Activated CD4-positive, alpha-beta T cell treated with anti-CD3 and anti-CD28 coated beads, Interleukin-10, Interleukin-2, amounts not matched to agents 100 ng/mL and 50 ng/mL, durations not matched to agents 16 hours and 8 hours (primary cell): ENCODE measurements at regions not wholly inside any gene's neighbourhood (a gene's known extent, or its start where the extent isn't known, plus 50 kb on each side); places are given as distances from the start of the nearest gene placed in this dataset.
"Not testable (repeated sequence)": the region's sequence is repeated elsewhere in the genome, so short reads cannot be mapped to it uniquely, and the experiment has no call there.

Source experiments
- DNase-seq: peaks from one replicate; pipeline ENCODE4 v3.0.0-alpha.2; 2020

- no peak for DNase-seq
Observed at GRCh38 chr2:109669731-109670130, 55.6 kb downstream of the SOWAHC start.

DNA sequence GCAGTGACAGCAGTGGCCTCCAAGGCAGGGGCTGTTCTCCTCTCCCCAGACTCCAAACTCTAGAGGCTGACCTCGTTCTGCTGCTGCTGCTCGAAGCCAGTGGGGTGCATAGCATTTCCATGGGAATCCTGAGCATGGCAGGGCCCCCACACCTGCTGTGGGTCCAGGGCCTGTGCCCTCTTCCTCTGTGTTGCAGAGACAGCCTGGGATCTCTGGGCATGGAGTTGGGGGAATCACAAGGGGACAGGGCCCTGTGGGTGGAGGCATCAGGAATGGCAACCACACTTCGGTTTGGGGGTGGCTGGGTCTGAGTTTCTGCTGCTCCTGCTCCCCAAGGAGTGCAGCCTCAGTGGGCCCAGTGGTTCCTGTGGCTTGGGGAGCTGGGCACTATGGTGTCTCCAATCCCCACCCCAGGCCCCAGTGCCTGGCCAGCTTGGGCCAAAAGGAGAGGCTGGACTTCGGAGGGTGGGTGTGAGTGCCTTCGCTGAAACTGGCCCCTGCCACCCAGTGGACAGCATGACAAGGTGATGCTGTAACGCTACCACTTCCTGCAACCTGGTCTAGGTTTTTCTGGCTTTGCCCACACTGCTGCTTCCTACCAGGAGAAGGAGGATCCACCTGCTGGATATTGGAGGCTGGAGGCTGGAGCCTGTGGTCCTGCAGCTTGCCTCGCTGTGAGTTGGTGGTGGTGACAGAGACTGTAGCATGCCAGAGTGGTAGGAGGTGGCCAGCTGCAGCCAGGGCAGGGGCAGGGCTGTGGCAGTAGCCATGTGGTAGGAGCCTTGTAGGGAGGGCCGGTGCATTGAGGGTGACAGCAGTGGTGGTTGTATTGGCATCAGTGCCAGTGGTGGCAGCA is 56.6 kb downstream of the SOWAHC start:
- DNase-seq = no peak

DNA sequence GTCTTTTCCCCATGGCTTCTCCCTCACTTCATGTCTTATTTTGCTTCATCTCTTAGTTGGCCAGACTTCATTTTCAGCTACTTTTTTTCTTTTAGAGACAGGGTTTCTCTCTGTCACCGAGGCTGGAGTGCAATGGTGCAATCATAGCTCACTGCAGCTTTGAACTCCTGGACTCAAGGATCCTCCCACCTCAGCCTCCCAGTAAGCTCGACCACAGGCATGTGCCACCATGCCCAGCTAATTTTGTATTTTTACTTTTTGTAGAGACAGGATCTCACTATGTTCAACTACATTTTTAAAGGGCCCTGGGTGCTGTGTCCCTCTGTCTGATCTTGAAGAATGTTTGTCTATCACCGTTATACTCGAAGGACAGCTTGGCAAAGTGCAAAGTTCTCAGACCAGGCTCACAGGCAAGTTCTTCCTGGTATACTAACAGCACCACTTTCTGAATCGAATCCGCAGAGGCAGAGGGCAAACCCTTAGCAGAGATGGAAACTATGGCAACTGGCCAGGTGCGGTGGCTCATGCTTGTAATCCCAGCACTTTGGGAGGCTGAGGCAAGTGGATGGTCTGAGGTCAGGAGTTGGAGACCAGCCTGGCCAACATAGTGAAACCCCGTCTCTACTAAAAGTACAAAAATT is 60.9 kb downstream of the SOWAHC start:
- no peak for DNase-seq

- no peak for DNase-seq
Observed at GRCh38 chr2:109675666-109676345, 61.6 kb downstream of the SOWAHC start.

DNA sequence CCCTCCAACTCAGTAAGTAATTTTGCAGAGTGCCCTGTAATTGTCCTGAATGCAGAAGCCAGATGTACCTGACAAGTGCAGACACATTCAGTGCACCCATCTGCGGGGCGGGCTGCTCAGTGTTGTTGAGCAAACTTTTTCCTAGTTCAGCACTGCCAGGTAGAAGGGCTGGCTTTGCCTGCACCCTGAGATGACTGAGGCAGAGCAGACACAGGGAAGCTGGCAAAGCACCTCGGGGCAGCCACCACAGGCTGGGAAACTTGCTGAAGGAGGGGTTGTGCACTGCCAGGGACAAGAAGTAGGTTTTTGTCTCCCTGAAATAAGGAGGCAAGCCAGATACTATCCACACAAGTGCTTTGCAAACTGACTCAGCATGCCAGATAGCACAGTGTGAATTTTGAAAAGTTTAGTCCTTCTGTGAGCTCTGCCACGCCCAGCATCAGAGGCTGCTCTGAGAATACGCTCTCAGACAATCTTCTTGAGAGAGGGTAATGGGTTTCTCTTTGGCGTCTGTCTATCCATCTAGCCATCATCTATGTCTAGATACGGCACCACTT is 62.3 kb downstream of the SOWAHC start:
- no peak for DNase-seq

DNA sequence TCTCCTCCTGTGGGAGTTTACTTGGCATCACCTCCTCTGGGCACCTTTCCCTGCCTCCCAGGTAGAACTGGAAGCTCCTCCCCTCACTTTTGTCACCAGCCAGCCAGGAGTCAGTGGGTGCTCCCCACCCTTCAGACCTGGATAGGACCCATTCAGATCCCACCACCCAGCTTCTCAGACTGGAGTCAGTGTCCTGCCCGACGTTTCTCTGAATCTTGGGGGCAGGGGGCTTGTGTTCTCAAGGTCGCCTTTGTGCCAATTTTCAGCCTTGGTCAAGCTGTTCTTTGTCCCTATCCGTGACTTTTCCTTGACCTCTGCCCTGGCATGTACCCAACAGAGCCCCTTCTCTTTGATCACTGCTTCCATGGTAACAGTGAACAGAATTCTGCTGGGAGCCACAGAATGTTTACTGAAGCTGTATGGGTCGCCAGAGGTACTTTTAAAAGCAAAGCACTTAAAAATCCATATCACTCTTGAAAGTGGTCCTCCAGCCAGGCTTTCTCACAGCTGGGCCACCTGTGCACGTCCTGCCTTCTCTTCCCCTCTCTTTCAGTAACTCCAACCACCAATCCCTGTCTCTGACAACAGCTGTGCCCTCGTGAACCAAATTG is 63.1 kb downstream of the SOWAHC start:
- DNase-seq = not testable (repeated sequence)

DNA sequence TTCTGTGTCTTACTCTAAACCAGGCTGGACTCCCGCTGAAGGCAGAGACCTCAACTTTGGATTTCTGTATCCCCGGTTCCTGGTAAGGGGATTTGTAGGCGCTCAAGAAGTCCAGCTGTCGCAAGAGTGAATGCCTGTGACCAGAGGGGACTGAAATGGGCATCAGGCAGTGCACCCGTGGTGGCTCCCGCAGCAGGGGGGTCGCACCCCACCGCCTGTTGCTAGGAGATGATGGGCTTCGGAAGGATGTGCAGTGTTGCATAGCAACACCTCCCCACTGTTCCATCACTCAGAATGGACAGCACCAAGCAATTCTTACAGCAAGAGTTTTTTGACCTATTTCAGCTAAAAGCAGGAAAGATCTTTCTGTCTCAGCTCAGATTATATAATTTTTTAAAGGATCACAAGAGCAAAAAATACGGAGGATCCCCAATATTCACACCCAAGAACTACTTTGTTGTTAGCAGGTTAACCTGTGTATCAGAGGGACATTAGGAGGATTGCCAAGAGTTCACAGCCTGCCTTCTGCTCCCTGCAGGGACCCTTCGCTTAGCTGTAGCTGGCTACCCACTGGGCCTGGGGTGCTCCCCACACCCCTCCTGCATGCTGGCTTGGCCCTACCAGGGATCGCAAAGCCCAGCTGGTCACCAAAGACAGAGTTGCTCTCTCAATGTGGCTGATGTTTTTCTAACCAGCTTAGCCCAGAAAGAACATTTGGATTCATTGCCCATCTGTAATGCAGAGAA is 63.8 kb downstream of the SOWAHC start:
- no peak for DNase-seq

DNA sequence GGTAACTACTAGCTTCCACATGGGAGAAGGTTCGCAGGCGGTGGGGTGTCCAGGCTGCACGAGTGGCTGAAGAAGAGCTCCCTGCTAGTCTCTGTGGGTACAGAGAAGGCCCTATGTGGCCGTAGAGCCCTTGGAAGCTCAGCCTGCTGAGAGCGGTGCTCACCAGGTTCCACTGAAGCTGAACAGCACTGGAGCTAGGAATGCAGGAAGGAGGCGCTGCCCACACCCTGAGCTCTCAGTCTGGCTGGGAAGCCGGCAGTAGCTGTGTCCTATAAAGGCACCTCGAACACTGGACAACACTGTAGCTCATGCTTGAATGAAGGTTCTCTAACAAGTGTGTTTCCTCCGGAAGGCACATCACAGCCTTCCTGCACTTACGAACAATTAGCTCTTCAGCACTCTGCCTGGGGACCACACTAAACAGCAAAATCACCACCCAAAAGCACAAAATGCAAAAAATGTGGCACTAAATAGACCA is 64.6 kb downstream of the SOWAHC start:
- DNase-seq = not testable (repeated sequence)

GRCh38 chr2:109679225-109679624 is 65.1 kb downstream of the SOWAHC start:
- no peak for DNase-seq

- no peak for DNase-seq
Observed at GRCh38 chr2:109679626-109680025, 65.5 kb downstream of the SOWAHC start.

DNA sequence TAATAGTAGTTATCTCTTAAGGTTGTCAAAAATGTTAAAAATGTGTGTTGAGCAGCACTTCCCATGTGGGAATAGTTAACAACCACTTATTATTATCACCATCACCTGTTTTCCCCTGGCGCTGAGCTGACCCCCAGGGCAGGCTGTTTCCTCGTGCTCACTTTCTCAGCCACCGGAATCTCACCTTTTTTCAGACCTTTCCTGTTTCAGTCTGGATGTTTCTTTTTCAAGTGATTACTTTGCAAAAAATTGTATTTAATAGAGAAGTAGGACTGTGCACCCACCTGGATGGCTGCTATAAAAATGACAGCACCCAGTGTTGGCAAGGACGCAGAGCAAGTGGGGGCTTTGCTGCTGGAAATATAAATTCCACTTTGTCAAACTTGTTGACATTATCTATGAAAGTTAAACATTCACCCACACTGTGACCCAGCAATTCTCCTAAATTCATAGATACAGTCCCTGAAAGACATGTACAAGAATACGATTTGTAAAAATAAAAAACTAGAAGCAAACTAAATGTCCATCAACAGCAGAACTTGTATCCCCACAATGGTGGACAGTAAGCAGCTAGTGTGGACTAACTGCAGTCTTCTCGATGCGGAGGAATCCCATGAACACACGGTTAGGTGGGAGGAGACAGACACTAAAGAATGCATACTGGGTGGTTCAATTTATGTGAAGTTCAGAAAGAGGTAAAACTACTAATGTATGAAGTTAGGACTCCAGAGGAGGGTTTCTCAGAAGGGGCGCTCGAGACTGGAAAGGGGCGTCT is 66.5 kb downstream of the SOWAHC start:
- no peak for DNase-seq

GRCh38 chr2:109681633-109682380 is 67.6 kb downstream of the SOWAHC start:
- DNase-seq = no peak

- no peak for DNase-seq
Observed at GRCh38 chr2:109683452-109683851, 69.3 kb downstream of the SOWAHC start.

- DNase-seq = no peak
Observed at GRCh38 chr2:109685453-109685852, 71.3 kb downstream of the SOWAHC start.

- DNase-seq = no peak
Observed at GRCh38 chr2:109686921-109687320, 72.8 kb downstream of the SOWAHC start.

DNA sequence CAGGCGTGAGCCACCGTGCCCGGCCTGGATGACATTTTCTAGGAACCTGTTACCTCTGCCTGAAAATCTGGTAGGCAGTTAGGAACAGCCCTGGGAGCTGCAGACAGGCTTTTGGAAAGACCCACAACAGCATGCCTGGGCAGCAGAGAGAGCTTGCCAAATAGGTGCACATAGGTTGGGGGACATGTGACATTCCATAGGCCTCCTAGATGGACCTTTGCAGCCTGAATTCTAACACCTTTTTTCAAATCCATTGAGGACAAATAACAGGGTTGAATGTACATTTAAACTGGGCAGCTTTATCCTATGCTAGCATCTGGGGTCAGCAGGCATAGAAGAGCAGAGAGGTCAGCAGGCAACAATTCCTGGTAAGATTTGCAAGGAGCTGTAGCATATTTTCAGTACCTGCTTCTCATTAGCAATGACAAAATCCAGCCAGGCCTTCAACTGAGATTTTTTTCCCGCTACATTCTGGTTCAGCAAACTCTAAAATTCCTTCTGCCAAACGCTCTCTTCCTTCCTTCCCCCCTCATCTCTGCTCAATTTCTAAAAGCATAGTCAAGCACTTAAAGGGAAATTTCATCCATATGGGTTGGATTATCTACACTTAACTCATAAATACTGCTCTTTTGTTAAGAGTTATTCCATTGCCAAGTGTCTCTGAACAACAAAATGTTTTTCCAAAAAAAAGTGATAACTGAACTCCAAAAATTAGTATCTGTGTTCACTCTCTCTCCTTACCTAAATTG is 75.2 kb downstream of the SOWAHC start:
- no peak for DNase-seq

DNA sequence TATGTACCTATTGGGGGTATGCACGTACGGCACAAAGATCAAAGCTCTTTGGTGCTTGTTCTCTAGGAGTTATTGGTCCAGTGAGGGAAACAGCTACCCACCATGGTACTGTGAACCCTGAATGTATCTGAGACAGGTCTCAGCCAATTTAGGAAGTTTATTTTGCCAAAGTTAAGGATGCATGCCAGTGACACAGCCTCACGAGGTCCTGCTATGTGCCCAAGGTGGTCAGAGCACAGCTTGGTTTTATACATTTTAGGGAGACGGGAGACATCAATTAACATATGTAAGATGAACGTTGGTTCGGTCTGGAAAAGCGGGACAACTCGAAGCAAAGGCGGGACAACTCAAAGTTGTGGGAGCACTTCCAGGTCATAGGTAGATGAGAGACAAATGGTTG is 75.8 kb downstream of the SOWAHC start:
- no peak for DNase-seq

- DNase-seq = no peak
Observed at GRCh38 chr2:109690457-109690821, 76.3 kb downstream of the SOWAHC start.

- no peak for DNase-seq
Observed at GRCh38 chr2:109690822-109691541, 76.8 kb downstream of the SOWAHC start.
